SK-N-SH treated with all-trans-retinoic acid at 6 μM for 48 hours (cell line): ENCODE measurements at regions not wholly inside any gene's neighbourhood (a gene's known extent, or its start where the extent isn't known, plus 50 kb on each side); places are given as distances from the start of the nearest gene placed in this dataset.

ENCODE experiments used
- ATAC-seq: fragments of 200-7000 bp; cut with Tn5 transposase; 3 replicates; pipeline ENCODE4 v1.9.1; 2020; ENCODE audit warnings: mild to moderate bottlenecking, moderate library complexity
- ARNTL ChIP-seq: fragments of 450-650 bp; formaldehyde crosslinking; IDR thresholded peaks from 2 replicates; pipeline ENCODE4 v1.5.0; 2020; ENCODE audit warnings: low read depth, mild to moderate bottlenecking, moderate library complexity, borderline replicate concordance
- BACH2 ChIP-seq: fragments of 250-450 bp; sonication (Bioruptor Pico); IDR thresholded peaks from 2 replicates; pipeline ENCODE4 v1.9.0; 2021; ENCODE audit warnings: mild to moderate bottlenecking, borderline replicate concordance
- CSDC2 ChIP-seq: fragments of 250-450 bp; sonication (Bioruptor Pico); IDR thresholded peaks from 2 replicates; pipeline ENCODE4 v1.5.0; 2020; ENCODE audit warnings: mild to moderate bottlenecking, moderate library complexity
- CSRNP3 ChIP-seq: fragments of 250-450 bp; sonication (Bioruptor Pico); IDR thresholded peaks from 2 replicates; pipeline ENCODE4 v1.5.1; 2021; ENCODE audit warnings: mild to moderate bottlenecking, moderate library complexity
- ESRRG ChIP-seq: fragments of 250-450 bp; sonication (Bioruptor Pico); IDR thresholded peaks from 2 replicates; pipeline ENCODE4 v1.6.1; 2021; ENCODE audit warnings: mild to moderate bottlenecking
- GLIS3 ChIP-seq: fragments of 250-450 bp; sonication (Bioruptor Pico); IDR thresholded peaks from 2 replicates; pipeline ENCODE4 v1.5.0; 2020; ENCODE audit warnings: mild to moderate bottlenecking, moderate library complexity
- ISL1 ChIP-seq: fragments of 250-450 bp; sonication (Bioruptor Pico); IDR thresholded peaks from 2 replicates; pipeline ENCODE4 v2.1.2; 2022; ENCODE audit warnings: mild to moderate bottlenecking, moderate library complexity
- OSR1 ChIP-seq: fragments of 250-450 bp; sonication (Bioruptor Pico); IDR thresholded peaks from 2 replicates; pipeline ENCODE4 v1.8.0; 2022; ENCODE audit warnings: moderate library complexity, mild to moderate bottlenecking, inconsistent platforms
- PATZ1 ChIP-seq: fragments of 250-450 bp; sonication (Bioruptor Pico); IDR thresholded peaks from 2 replicates; pipeline ENCODE4 v1.8.0; 2020; ENCODE audit warnings: mild to moderate bottlenecking, moderate library complexity, borderline replicate concordance
- PPARA ChIP-seq: fragments of 250-450 bp; sonication (Bioruptor Pico); IDR thresholded peaks from 2 replicates; pipeline ENCODE4 v1.5.0; 2020; ENCODE audit warnings: mild to moderate bottlenecking, borderline replicate concordance
- SNAI2 ChIP-seq: fragments of 250-450 bp; sonication (Bioruptor Pico); IDR thresholded peaks from 2 replicates; pipeline ENCODE4 v1.5.0; 2020; ENCODE audit warnings: mild to moderate bottlenecking, moderate library complexity
- TCF4 ChIP-seq: fragments of 250-450 bp; sonication (Bioruptor Pico); IDR thresholded peaks from 2 replicates; pipeline ENCODE4 v1.8.0; 2021; ENCODE audit warnings: mild to moderate bottlenecking, moderate library complexity, borderline replicate concordance
- TOX ChIP-seq: fragments of 250-450 bp; sonication (Bioruptor Pico); IDR thresholded peaks from 2 replicates; pipeline ENCODE4 v1.8.0; 2021; ENCODE audit warnings: mild to moderate bottlenecking, moderate library complexity, borderline replicate concordance
- ZC3H10 ChIP-seq: fragments of 250-450 bp; sonication (Bioruptor Pico); IDR thresholded peaks from 2 replicates; pipeline ENCODE4 v1.5.1; 2021; ENCODE audit warnings: mild to moderate bottlenecking, moderate library complexity
- ZFP3 ChIP-seq: fragments of 250-450 bp; sonication (Bioruptor Pico); IDR thresholded peaks from 2 replicates; pipeline ENCODE4 v1.5.0; 2020; ENCODE audit warnings: mild to moderate bottlenecking, moderate library complexity
- ZNF70 ChIP-seq: fragments of 450-650 bp; formaldehyde crosslinking; IDR thresholded peaks from 2 replicates; pipeline ENCODE4 v1.5.0; 2020; ENCODE audit warnings: mild to moderate bottlenecking, moderate library complexity
- ZNF8 ChIP-seq: fragments of 450-650 bp; formaldehyde crosslinking; IDR thresholded peaks from 2 replicates; pipeline ENCODE4 v1.5.0; 2020; ENCODE audit warnings: mild to moderate bottlenecking, moderate library complexity
- TF ChIP-seq, protein P1 (sequence below): fragments of 250-450 bp; sonication (Bioruptor Pico); IDR thresholded peaks from 2 replicates; pipeline ENCODE4 v1.8.0; 2021; ENCODE audit warnings: low read depth, mild to moderate bottlenecking, moderate library complexity, borderline replicate concordance
- TF ChIP-seq, protein P2 (sequence below): fragments of 250-450 bp; sonication (Bioruptor Pico); IDR thresholded peaks from 2 replicates; pipeline ENCODE4 v1.5.1; 2020; ENCODE audit warnings: low read depth, mild to moderate bottlenecking, moderate library complexity
- TF ChIP-seq, protein P3 (sequence below): fragments of 250-450 bp; sonication (Bioruptor Pico); IDR thresholded peaks from 2 replicates; pipeline ENCODE4 v1.5.0; 2020; ENCODE audit warnings: mild to moderate bottlenecking, moderate library complexity

GRCh38 chr19:28495046-28495445 is 717.9 kb downstream of the UQCRFS1 start (continued):
- TF ChIP-seq, protein P1, sequence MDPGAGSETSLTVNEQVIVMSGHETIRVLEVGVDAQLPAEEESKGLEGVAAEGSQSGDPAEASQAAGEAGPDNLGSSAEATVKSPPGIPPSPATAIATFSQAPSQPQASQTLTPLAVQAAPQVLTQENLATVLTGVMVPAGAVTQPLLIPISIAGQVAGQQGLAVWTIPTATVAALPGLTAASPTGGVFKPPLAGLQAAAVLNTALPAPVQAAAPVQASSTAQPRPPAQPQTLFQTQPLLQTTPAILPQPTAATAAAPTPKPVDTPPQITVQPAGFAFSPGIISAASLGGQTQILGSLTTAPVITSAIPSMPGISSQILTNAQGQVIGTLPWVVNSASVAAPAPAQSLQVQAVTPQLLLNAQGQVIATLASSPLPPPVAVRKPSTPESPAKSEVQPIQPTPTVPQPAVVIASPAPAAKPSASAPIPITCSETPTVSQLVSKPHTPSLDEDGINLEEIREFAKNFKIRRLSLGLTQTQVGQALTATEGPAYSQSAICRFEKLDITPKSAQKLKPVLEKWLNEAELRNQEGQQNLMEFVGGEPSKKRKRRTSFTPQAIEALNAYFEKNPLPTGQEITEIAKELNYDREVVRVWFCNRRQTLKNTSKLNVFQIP (CRISPR knock-in tag), result no peak
- TF ChIP-seq CSRNP3 (CRISPR knock-in tag), result no peak
- no peak for TF ChIP-seq ISL1 (CRISPR knock-in tag)

GRCh38 chr19:28494461-28494860 is 718.5 kb downstream of the UQCRFS1 start:
- TF ChIP-seq BACH2 (no peak), OSR1 (no peak), CSDC2 (CRISPR knock-in tag) (no peak), ZC3H10 (CRISPR knock-in tag) (no peak), TOX (no peak), GLIS3 (CRISPR knock-in tag) (no peak), ESRRG (CRISPR knock-in tag) (no peak), ZFP3 (no peak)
- TF ChIP-seq, protein P2, sequence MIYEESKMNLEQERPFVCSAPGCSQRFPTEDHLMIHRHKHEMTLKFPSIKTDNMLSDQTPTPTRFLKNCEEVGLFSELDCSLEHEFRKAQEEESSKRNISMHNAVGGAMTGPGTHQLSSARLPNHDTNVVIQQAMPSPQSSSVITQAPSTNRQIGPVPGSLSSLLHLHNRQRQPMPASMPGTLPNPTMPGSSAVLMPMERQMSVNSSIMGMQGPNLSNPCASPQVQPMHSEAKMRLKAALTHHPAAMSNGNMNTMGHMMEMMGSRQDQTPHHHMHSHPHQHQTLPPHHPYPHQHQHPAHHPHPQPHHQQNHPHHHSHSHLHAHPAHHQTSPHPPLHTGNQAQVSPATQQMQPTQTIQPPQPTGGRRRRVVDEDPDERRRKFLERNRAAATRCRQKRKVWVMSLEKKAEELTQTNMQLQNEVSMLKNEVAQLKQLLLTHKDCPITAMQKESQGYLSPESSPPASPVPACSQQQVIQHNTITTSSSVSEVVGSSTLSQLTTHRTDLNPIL (CRISPR knock-in tag), result no peak
- ATAC-seq, result no peak

DNA sequence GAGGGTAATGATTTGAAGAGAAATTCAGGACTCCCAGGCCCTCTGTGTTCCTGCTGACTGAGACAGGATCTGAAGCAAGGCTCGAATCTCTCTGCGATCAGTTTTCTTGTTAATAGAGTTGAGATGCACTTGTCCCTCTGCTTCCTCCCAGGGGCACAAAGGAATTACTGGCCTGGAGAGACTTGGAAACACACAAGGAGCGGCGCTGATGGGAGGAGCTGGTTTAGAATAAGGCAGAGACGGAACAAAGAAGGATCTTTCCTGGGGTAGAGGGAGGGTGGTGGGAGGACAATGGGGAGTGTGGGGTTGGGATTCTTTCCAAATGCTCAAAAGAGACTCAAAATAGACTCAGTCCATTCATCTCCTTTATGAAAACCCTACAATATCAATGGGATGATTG is 719.1 kb downstream of the UQCRFS1 start:
- no peak for TF ChIP-seq PATZ1 (CRISPR knock-in tag)
- TF ChIP-seq ZNF8, result no peak
- TF ChIP-seq BACH2, result no peak
- no peak for TF ChIP-seq OSR1
- no peak for TF ChIP-seq ZFP3
- no peak for TF ChIP-seq ZNF70
- TF ChIP-seq, protein P3, sequence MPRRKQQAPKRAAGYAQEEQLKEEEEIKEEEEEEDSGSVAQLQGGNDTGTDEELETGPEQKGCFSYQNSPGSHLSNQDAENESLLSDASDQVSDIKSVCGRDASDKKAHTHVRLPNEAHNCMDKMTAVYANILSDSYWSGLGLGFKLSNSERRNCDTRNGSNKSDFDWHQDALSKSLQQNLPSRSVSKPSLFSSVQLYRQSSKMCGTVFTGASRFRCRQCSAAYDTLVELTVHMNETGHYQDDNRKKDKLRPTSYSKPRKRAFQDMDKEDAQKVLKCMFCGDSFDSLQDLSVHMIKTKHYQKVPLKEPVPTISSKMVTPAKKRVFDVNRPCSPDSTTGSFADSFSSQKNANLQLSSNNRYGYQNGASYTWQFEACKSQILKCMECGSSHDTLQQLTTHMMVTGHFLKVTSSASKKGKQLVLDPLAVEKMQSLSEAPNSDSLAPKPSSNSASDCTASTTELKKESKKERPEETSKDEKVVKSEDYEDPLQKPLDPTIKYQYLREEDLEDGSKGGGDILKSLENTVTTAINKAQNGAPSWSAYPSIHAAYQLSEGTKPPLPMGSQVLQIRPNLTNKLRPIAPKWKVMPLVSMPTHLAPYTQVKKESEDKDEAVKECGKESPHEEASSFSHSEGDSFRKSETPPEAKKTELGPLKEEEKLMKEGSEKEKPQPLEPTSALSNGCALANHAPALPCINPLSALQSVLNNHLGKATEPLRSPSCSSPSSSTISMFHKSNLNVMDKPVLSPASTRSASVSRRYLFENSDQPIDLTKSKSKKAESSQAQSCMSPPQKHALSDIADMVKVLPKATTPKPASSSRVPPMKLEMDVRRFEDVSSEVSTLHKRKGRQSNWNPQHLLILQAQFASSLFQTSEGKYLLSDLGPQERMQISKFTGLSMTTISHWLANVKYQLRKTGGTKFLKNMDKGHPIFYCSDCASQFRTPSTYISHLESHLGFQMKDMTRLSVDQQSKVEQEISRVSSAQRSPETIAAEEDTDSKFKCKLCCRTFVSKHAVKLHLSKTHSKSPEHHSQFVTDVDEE (CRISPR knock-in tag), result no peak
- TF ChIP-seq ESRRG (CRISPR knock-in tag), result no peak
- no peak for TF ChIP-seq PPARA (CRISPR knock-in tag)
- ATAC-seq, result no peak

GRCh38 chr19:28492621-28493020 is 720.3 kb downstream of the UQCRFS1 start:
- ATAC-seq, result no peak
- no peak for TF ChIP-seq ESRRG (CRISPR knock-in tag)
- no peak for TF ChIP-seq ZC3H10 (CRISPR knock-in tag)
- TF ChIP-seq PATZ1 (CRISPR knock-in tag), result no peak
- TF ChIP-seq, protein P3 (CRISPR knock-in tag), result no peak
- no peak for TF ChIP-seq ARNTL
- no peak for TF ChIP-seq CSRNP3 (CRISPR knock-in tag)
- no peak for TF ChIP-seq ZNF8
- TF ChIP-seq OSR1, result no peak
- TF ChIP-seq ZNF70, result no peak
- no peak for TF ChIP-seq SNAI2 (CRISPR knock-in tag)
- TF ChIP-seq TCF4 (CRISPR knock-in tag), result no peak
- TF ChIP-seq ISL1 (CRISPR knock-in tag), result no peak
- no peak for TF ChIP-seq CSDC2 (CRISPR knock-in tag)
